ENCODE measurements at regions not wholly inside any gene's neighbourhood (a gene's known extent, or its start where the extent isn't known, plus 50 kb on each side); places are given as distances from the start of the nearest gene placed in this dataset.

- TF ChIP-seq CTCF (IDR thresholded peaks at IDR 0.05) = no peak
- TF ChIP-seq POLR2A (IDR thresholded peaks at IDR 0.05) = no peak
- TF ChIP-seq POLR2AphosphoS5 (IDR thresholded peaks at IDR 0.05) = no peak
- no peak for TF ChIP-seq EP300 (IDR thresholded peaks at IDR 0.05)
Measured at GRCh38 chr12:90791445-90791844, 163.5 kb downstream of the CCER1 start.

Measured in gastroesophageal sphincter (tissue), 3 donors.